LNCaP clone FGC (cell line): ENCODE measurements at regions not wholly inside any gene's neighbourhood (a gene's known extent, or its start where the extent isn't known, plus 50 kb on each side); places are given as distances from the start of the nearest gene placed in this dataset.

ENCODE experiments used
- DNase-seq: peaks from one replicate; pipeline ENCODE4 v3.0.0-alpha.2; 2011; ENCODE audit warnings: low read depth
- H3K4me3 ChIP-seq: 2 replicates; pipeline ENCODE4 v1.5.1; 2011; ENCODE audit warnings: mild to moderate bottlenecking, low read depth, low read length, control low read depth
- TF ChIP-seq, protein P1 (sequence below): IDR thresholded peaks from 2 replicates; pipeline ENCODE4 v1.5.1; 2012; ENCODE audit warnings: mild to moderate bottlenecking; ENCODE audit not compliant: control insufficient read depth, insufficient read depth; ENCODE audit errors: extremely low read depth

DNA sequence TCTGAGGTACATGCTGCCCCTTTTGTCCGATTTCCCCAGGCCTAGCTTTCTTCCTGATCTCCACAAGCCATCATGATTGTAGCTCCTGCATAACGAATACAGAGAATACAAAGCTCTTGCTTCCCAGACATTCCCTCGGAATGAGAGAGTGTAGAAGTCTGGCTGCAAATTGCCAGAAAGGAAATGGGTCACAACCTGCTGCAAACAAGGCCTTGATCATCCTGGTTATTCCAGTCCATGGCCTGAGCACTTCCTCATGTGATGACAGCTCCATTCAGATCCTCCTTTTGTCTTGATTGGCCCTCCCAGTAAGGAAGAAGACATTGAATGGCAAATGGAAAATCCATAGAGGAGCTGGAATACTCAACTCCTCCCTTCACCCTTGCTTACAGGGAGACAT lies 136.0 kb upstream of the ADRA1B start:
- TF ChIP-seq, protein P1, sequence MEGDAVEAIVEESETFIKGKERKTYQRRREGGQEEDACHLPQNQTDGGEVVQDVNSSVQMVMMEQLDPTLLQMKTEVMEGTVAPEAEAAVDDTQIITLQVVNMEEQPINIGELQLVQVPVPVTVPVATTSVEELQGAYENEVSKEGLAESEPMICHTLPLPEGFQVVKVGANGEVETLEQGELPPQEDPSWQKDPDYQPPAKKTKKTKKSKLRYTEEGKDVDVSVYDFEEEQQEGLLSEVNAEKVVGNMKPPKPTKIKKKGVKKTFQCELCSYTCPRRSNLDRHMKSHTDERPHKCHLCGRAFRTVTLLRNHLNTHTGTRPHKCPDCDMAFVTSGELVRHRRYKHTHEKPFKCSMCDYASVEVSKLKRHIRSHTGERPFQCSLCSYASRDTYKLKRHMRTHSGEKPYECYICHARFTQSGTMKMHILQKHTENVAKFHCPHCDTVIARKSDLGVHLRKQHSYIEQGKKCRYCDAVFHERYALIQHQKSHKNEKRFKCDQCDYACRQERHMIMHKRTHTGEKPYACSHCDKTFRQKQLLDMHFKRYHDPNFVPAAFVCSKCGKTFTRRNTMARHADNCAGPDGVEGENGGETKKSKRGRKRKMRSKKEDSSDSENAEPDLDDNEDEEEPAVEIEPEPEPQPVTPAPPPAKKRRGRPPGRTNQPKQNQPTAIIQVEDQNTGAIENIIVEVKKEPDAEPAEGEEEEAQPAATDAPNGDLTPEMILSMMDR, result no peak
- no peak for DNase-seq
- no peak overlapping the region for H3K4me3 ChIP-seq

DNA sequence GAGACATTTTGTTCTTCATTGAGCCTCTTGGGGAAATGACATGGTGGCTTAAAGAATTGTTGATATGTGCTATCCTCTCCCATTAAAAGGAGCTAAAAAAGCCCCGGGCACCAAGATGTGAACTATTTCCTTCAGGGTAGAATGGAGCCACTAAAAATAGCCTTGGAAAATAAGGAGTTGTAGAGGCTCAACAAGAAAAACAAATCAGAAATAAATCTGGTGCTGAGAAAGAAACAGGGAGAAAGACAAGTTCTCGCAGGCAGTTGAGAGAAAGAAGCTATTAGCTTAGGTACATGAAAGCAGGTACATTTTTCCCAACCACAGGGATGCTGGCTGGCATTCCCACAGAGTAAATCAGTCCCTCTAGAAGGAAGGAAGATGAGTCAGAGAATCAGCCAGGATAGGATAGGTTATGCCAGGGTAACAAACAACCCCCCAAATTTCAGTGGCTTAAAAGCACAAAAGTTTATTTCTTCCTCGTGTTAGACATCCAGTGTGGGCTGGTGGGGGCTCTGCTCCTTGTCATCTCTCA lies 134.6 kb upstream of the ADRA1B start:
- no peak for DNase-seq
- no peak overlapping the region for H3K4me3 ChIP-seq
- TF ChIP-seq, protein P1, result no peak

DNA sequence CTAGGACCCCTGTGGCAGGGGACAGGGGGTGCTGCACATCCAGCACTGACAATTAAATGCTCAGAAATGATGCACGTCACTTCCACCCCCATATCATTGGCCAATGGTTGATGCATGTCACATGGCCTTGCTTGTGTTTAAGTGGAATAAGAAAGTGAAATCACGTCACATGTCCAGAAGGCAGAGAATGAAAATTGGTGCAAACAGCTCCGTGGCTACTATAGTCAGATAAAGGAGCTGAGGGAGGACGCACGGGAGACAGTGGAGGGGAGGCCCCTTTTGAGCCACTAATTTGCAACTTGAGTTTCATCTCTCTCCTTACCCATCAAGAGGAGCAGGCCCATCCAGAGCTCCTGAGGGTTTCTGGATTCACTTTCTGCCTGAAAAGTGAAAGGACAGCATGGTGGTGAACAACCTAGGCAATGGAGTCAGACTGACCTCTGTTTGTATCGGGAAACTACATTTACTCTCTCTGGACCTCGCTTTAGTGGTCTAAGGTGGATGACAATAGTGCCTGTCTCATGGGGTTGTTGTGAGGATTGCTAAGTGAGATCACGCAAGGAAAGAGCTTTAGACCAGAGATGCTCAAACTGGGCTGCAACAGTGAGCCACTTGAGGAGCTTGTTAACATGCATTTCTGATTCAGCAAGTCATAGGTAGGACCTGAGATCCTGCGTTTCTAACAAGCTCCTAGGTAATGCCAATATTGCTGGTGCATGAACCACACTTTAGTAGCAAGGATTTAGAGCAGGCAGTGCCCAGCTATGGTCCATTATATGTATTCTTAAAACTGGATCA lies 133.9 kb upstream of the ADRA1B start:
- TF ChIP-seq, protein P1, result no peak
- H3K4me3 ChIP-seq, result no peak overlapping the region
- DNase-seq, result no peak

DNA sequence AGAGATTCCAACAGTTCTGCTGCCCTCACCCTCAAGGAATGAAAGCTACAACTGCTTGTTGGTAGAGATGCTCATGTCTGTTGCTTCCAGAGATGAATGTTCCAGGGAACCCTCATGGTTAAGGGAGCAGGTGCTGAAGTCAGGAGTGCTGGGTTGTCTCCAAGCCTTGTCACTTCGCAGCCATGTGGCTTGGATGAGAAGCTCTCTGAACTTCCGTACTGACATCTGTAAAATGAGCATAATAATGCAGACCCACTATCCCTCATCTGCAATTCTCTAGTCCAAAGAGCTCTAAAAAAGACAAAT lies 133.3 kb upstream of the ADRA1B start:
- TF ChIP-seq, protein P1, result no peak
- no peak for DNase-seq
- no peak overlapping the region for H3K4me3 ChIP-seq

DNA sequence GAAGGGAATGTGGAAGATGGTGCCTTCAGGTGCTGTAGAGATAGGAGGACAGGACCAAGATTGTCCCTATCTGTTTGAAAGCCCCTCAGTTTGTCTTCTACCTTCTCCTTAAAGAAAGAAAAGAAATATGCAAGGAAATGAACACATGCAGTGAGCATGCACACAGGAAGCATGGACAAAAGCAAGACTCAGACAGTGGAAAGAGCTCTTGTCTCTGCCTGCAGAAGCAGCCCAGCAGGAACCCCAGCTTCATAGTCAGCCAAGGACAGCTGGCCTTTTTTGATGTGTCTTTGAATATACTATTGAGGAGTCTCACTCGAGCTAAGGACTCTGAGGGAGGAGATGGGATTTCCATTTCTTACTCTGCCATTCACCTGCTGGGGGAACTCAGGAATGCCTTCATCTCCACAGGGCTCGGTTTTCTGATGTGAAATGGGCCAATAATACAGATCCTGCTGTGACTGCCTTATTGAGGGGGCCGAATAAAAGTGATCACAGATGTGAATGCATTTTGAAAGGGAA lies 132.5 kb upstream of the ADRA1B start:
- TF ChIP-seq, protein P1, result no peak
- H3K4me3 ChIP-seq, result no peak overlapping the region

DNA sequence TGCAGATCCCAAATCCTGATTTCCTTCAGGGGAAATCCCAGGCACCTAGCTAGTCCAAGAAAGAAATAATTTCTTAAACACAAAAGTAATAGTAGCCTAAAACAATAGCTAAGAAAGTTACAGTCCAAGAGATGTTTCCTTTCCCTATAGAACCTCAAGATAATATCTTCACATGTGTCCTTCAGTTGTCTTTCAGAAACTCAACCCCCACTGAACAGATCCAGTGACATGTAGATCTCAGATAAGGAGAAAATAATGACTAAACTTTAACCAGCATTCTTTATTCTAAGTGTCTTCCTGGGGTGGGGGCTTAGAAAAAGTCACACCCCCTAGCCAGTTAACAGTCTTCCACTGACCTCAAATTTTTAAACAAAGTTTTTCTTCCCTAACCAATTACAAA lies 131.3 kb upstream of the ADRA1B start:
- TF ChIP-seq, protein P1, result no peak
- no peak for DNase-seq
- H3K4me3 ChIP-seq, result no peak overlapping the region

More for the DNA sequence above, 132.5 kb upstream of the ADRA1B start:
- no peak for DNase-seq
